CD4-positive, alpha-beta T cell treated with Interleukin-15 for 1 hour (primary cell): ENCODE measurements at regions not wholly inside any gene's neighbourhood (a gene's known extent, or its start where the extent isn't known, plus 50 kb on each side); places are given as distances from the start of the nearest gene placed in this dataset.

Source experiments
- DNase-seq: peaks from one replicate; pipeline ENCODE4 v3.0.0-alpha.2; 2020

- no peak for DNase-seq
These were observed 61.7 kb upstream of the NEBL start for GRCh38 chr10:20958764-20959163.

GRCh38 chr10:20958225-20958624 is 61.1 kb upstream of the NEBL start:
- no peak for DNase-seq

- no peak for DNase-seq
These were observed 60.6 kb upstream of the NEBL start for GRCh38 chr10:20957744-20958143.

- DNase-seq, result no peak
These were observed 59.7 kb upstream of the NEBL start for GRCh38 chr10:20956843-20957242.

- no peak for DNase-seq
These were observed 58.3 kb upstream of the NEBL start for GRCh38 chr10:20955355-20955893.

- no peak for DNase-seq
These were observed 57.4 kb upstream of the NEBL start for GRCh38 chr10:20954519-20954918.

GRCh38 chr10:20953120-20953519 is 56.0 kb upstream of the NEBL start:
- DNase-seq, result no peak

GRCh38 chr10:20949967-20950366 is 52.9 kb upstream of the NEBL start:
- DNase-seq, result no peak

- no peak for DNase-seq
These were observed 51.7 kb upstream of the NEBL start for GRCh38 chr10:20948686-20949327.
